ENCODE measurements at regions not wholly inside any gene's neighbourhood (a gene's known extent, or its start where the extent isn't known, plus 50 kb on each side); places are given as distances from the start of the nearest gene placed in this dataset.

- DNase-seq (ENCODE audit: low read depth), result no peak
- no peak for TF ChIP-seq CTCF (IDR thresholded peaks at IDR 0.05; ENCODE audit: low read length, missing control alignments)
- no peak overlapping the region for H3K4me3 ChIP-seq (replicated peaks; ENCODE audit: low read depth, low read length)
Observed at GRCh38 chr10:29204070-29204800, 84.6 kb upstream of the LYZL1 start.

- no peak overlapping the region for H3K4me3 ChIP-seq (replicated peaks; ENCODE audit: low read depth, low read length)
- no peak for DNase-seq (ENCODE audit: low read depth)
- TF ChIP-seq CTCF (IDR thresholded peaks at IDR 0.05; ENCODE audit: low read length, missing control alignments), result no peak
Observed at GRCh38 chr10:29205787-29206186, 83.1 kb upstream of the LYZL1 start.

GRCh38 chr10:29208845-29209244 is 80.0 kb upstream of the LYZL1 start:
- no peak overlapping the region for H3K4me3 ChIP-seq (replicated peaks; ENCODE audit: low read depth, low read length)
- no peak for TF ChIP-seq CTCF (IDR thresholded peaks at IDR 0.05; ENCODE audit: low read length, missing control alignments)
- no peak for DNase-seq (ENCODE audit: low read depth)

- H3K4me3 ChIP-seq (replicated peaks; ENCODE audit: low read depth, low read length), result no peak overlapping the region
- no peak for DNase-seq (ENCODE audit: low read depth)
- no peak for TF ChIP-seq CTCF (IDR thresholded peaks at IDR 0.05; ENCODE audit: low read length, missing control alignments)
Observed at GRCh38 chr10:29209830-29210229, 79.0 kb upstream of the LYZL1 start.

GRCh38 chr10:29210266-29210868 is 78.5 kb upstream of the LYZL1 start:
- DNase-seq (ENCODE audit: low read depth), result no peak
- H3K4me3 ChIP-seq (replicated peaks; ENCODE audit: low read depth, low read length), result no peak overlapping the region
- TF ChIP-seq CTCF (IDR thresholded peaks at IDR 0.05; ENCODE audit: low read length, missing control alignments), result no peak

GRCh38 chr10:29212597-29212996 is 76.3 kb upstream of the LYZL1 start:
- H3K4me3 ChIP-seq (replicated peaks; ENCODE audit: low read depth, low read length), result no peak overlapping the region
- no peak for TF ChIP-seq CTCF (IDR thresholded peaks at IDR 0.05; ENCODE audit: low read length, missing control alignments)
- DNase-seq (ENCODE audit: low read depth), result no peak

- no peak for DNase-seq (ENCODE audit: low read depth)
- no peak overlapping the region for H3K4me3 ChIP-seq (replicated peaks; ENCODE audit: low read depth, low read length)
- TF ChIP-seq CTCF (IDR thresholded peaks at IDR 0.05; ENCODE audit: low read length, missing control alignments), result no peak
Observed at GRCh38 chr10:29214551-29214950, 74.3 kb upstream of the LYZL1 start.

Measured in fibroblast of pulmonary artery (primary cell).